ENCODE measurements at regions not wholly inside any gene's neighbourhood (a gene's known extent, or its start where the extent isn't known, plus 50 kb on each side); places are given as distances from the start of the nearest gene placed in this dataset.

GRCh38 chr7:45258533-45259226, 101.1 kb downstream of the RAMP3 start:
- ChIA-PET CTCF (interaction anchor here (0.6 to 5.2 kb wide), 10 partner anchors 8 to 595 kb away, joined by 3 to 58 read pairs (median 4); partner anchors contain the start of gene RAMP3), POLR2A (no interaction called here), RAD21 (ENCODE audit: unreplicated experiment) (interaction anchor here (0.9 to 1.9 kb wide), 3 partner anchors 10 to 106 kb away, joined by 3 to 11 read pairs (median 5); partner anchors contain the start of gene RAMP3), SMC1A (ENCODE audit: uncharacterized antibody, unreplicated experiment) (interaction anchor here (0.6 to 4.3 kb wide), 2 partner anchors 104 to 173 kb away, joined by 4 to 19 read pairs; no protein-coding TSS in a partner anchor)
- Histone ChIP-seq H3K27ac (ENCODE audit: control insufficient read depth, insufficient read depth) (no peak overlapping the region), H3K9me3 (replicated peaks; ENCODE audit: control insufficient read depth, insufficient read depth, low read length) (no peaks in the 10 kb centered on the region), H3K27me3 (replicated peaks in 1 of 2; ENCODE audit: control insufficient read depth in 2 of 2, insufficient read depth in 2 of 2, low read length in 1 of 2) (no peaks in the 10 kb centered on the region; a peak in 1 of 4 replicates), H3K9ac (ENCODE audit: control insufficient read depth, insufficient read depth, low read length) (no peak overlapping the region), H4K20me1 (ENCODE audit: control insufficient read depth, insufficient read depth) (no peaks in the 10 kb centered on the region; the same call in 1 of the 2 replicates), H2AFZ (ENCODE audit: control insufficient read depth, low read depth, low read length) (no peak overlapping the region), H3K4me2 (ENCODE audit: control insufficient read depth, insufficient read depth) (no peak overlapping the region), H3K4me1 (ENCODE audit: control insufficient read depth, insufficient read depth, low read length) (peaks cover 7% of the 10 kb centered on the region), H3K36me3 (ENCODE audit: control insufficient read depth in 2 of 2, insufficient read depth in 2 of 2, low read length in 1 of 2) (no peaks in the 10 kb centered on the region), H3K4me3 (no peak overlapping the region), H3K79me2 (ENCODE audit: control insufficient read depth, insufficient read depth, low read length) (no peaks in the 10 kb centered on the region)
- intact Hi-C loops (cut with micrococcal nuclease; ENCODE audit: unreplicated experiment): no loop called here
- DNase-seq (ENCODE audit: low read depth, low spot score) (no peak), FAIRE-seq (no peak), ATAC-seq (no peak)
- TF ChIP-seq STAT1 (conservative IDR thresholded peaks at IDR 0.05) (no peak), WRNIP1 (IDR thresholded peaks at IDR 0.05; ENCODE audit: borderline replicate concordance, low read depth, low read length) (no peak), ZNF24 (IDR thresholded peaks at IDR 0.05) (no peak), EP300 (IDR thresholded peaks at IDR 0.05; ENCODE audit: borderline replicate concordance in 1 of 2, control insufficient read depth in 1 of 2, low read depth in 2 of 2, low read length in 2 of 2) (no peak), ZNF622 (IDR thresholded peaks at IDR 0.05) (no peak), ZNF207 (IDR thresholded peaks at IDR 0.05; ENCODE audit: borderline replicate concordance) (no peak), BHLHE40 (IDR thresholded peaks at IDR 0.05; ENCODE audit: borderline replicate concordance in 1 of 2, low read depth in 2 of 2, low read length in 1 of 2) (no peak), EED (IDR thresholded peaks at IDR 0.05; ENCODE audit: low read depth) (no peak), KAT2A (conservative IDR thresholded peaks at IDR 0.05; ENCODE audit: control insufficient read depth, low read depth, low read length) (no peak), SRF (IDR thresholded peaks at IDR 0.05; ENCODE audit: low read depth in 2 of 2, low read length in 2 of 2) (no peak), CHD1 (IDR thresholded peaks at IDR 0.05; ENCODE audit: low read depth, low read length) (no peak), LARP7 (IDR thresholded peaks at IDR 0.05) (no peak), TCF12 (IDR thresholded peaks at IDR 0.05; ENCODE audit: low read depth, low read length) (no peak), CBFB (IDR thresholded peaks at IDR 0.05; ENCODE audit: low read depth) (no peak)
- TF ChIP-seq, protein P1, sequence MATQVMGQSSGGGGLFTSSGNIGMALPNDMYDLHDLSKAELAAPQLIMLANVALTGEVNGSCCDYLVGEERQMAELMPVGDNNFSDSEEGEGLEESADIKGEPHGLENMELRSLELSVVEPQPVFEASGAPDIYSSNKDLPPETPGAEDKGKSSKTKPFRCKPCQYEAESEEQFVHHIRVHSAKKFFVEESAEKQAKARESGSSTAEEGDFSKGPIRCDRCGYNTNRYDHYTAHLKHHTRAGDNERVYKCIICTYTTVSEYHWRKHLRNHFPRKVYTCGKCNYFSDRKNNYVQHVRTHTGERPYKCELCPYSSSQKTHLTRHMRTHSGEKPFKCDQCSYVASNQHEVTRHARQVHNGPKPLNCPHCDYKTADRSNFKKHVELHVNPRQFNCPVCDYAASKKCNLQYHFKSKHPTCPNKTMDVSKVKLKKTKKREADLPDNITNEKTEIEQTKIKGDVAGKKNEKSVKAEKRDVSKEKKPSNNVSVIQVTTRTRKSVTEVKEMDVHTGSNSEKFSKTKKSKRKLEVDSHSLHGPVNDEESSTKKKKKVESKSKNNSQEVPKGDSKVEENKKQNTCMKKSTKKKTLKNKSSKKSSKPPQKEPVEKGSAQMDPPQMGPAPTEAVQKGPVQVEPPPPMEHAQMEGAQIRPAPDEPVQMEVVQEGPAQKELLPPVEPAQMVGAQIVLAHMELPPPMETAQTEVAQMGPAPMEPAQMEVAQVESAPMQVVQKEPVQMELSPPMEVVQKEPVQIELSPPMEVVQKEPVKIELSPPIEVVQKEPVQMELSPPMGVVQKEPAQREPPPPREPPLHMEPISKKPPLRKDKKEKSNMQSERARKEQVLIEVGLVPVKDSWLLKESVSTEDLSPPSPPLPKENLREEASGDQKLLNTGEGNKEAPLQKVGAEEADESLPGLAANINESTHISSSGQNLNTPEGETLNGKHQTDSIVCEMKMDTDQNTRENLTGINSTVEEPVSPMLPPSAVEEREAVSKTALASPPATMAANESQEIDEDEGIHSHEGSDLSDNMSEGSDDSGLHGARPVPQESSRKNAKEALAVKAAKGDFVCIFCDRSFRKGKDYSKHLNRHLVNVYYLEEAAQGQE (IDR thresholded peaks at IDR 0.05; ENCODE audit: low read depth, low read length): no peak
- WGBS (ENCODE audit: insufficient coverage, insufficient replicate concordance, low lambda C conversion rate, missing lambda C conversion rate): 4% methylated on average over 5 of the region's 5 CpGs
- in situ Hi-C loops (cut with MboI): no loop called here
- BruUV-seq (replicated peaks): no TSS peak

All from GM12878 (cell line).